ENCODE measurements at regions not wholly inside any gene's neighbourhood (a gene's known extent, or its start where the extent isn't known, plus 50 kb on each side); places are given as distances from the start of the nearest gene placed in this dataset.

GRCh38 chr5:106673941-106674340, 996.8 kb downstream of the EFNA5 start:
- Mint-ChIP-seq H3K4me1 (peaks cover 2% of the 10 kb centered on the region), H3K4me3 (no peak overlapping the region), H3K9me3 (peaks cover 6% of the 10 kb centered on the region), H3K27me3 (ENCODE audit: insufficient read depth) (no peaks in the 10 kb centered on the region), H3K36me3 (ENCODE audit: low read depth) (no peaks in the 10 kb centered on the region), H3K27ac (no peak overlapping the region)
- Histone ChIP-seq H3K9ac (ENCODE audit: extremely low read depth, low read length, poor library complexity, severe bottlenecking) (no peak overlapping the region), H3K27ac (ENCODE audit: low read depth, low read length) (no peak overlapping the region), H3K4me3 (ENCODE audit: low read length) (no peak overlapping the region), H3K27me3 (ENCODE audit: control insufficient read depth, insufficient read depth, low read length, poor library complexity, severe bottlenecking) (no peaks in the 10 kb centered on the region), H3K36me3 (ENCODE audit: control insufficient read depth, insufficient read depth, low read length) (no peaks in the 10 kb centered on the region), H3K4me1 (ENCODE audit: control insufficient read depth, insufficient read depth, low read length) (no peaks in the 10 kb centered on the region), H3K9me3 (ENCODE audit: control insufficient read depth, low read length) (peaks cover 4% of the 10 kb centered on the region)
- no peak for TF ChIP-seq CTCF (conservative IDR thresholded peaks at IDR 0.05)
- DNase-seq: no peak
- 96 to 100% methylated on average over 1 of the region's 1 CpG for WGBS, 2 experiments (ENCODE audit: insufficient coverage in 1 of 2, insufficient read length in 1 of 2)

- Mint-ChIP-seq H3K4me3 (no peak overlapping the region), H3K36me3 (ENCODE audit: low read depth) (no peaks in the 10 kb centered on the region), H3K27ac (no peak overlapping the region), H3K4me1 (no peaks in the 10 kb centered on the region), H3K27me3 (ENCODE audit: insufficient read depth) (no peaks in the 10 kb centered on the region), H3K9me3 (no peaks in the 10 kb centered on the region)
- no peak for DNase-seq
- Histone ChIP-seq H3K9me3 (ENCODE audit: control insufficient read depth, low read length) (no peaks in the 10 kb centered on the region), H3K27me3 (ENCODE audit: control insufficient read depth, insufficient read depth, low read length, poor library complexity, severe bottlenecking) (no peaks in the 10 kb centered on the region), H3K9ac (ENCODE audit: extremely low read depth, low read length, poor library complexity, severe bottlenecking) (no peak overlapping the region), H3K4me3 (ENCODE audit: low read length) (no peak overlapping the region), H3K27ac (ENCODE audit: low read depth, low read length) (no peak overlapping the region), H3K4me1 (ENCODE audit: control insufficient read depth, insufficient read depth, low read length) (no peaks in the 10 kb centered on the region), H3K36me3 (ENCODE audit: control insufficient read depth, insufficient read depth, low read length) (no peaks in the 10 kb centered on the region)
- 50 to 58% methylated on average over 1 to 2 of the region's 2 CpGs for WGBS, 2 experiments (ENCODE audit: insufficient coverage in 1 of 2, insufficient read length in 1 of 2)
- TF ChIP-seq CTCF (conservative IDR thresholded peaks at IDR 0.05): no peak
Observed at GRCh38 chr5:106661866-106662265, 1008.9 kb downstream of the EFNA5 start.

- no peak overlapping the region for H3K9ac ChIP-seq (ENCODE audit: extremely low read depth, low read length, poor library complexity, severe bottlenecking)
- TF ChIP-seq CTCF (conservative IDR thresholded peaks at IDR 0.05): no peak
- no peaks in the 10 kb centered on the region for H3K4me1 ChIP-seq (ENCODE audit: control insufficient read depth, insufficient read depth, low read length)
- Mint-ChIP-seq H3K9me3 (no peaks in the 10 kb centered on the region), H3K4me1 (no peaks in the 10 kb centered on the region), H3K27me3 (ENCODE audit: insufficient read depth) (no peaks in the 10 kb centered on the region), H3K36me3 (ENCODE audit: low read depth) (no peaks in the 10 kb centered on the region), H3K4me3 (no peak overlapping the region), H3K27ac (no peak overlapping the region)
- H3K9me3 ChIP-seq (ENCODE audit: control insufficient read depth, low read length): no peaks in the 10 kb centered on the region
- no peaks in the 10 kb centered on the region for H3K27me3 ChIP-seq (ENCODE audit: control insufficient read depth, insufficient read depth, low read length, poor library complexity, severe bottlenecking)
- H3K4me3 ChIP-seq (ENCODE audit: low read length): no peak overlapping the region
- no peak overlapping the region for H3K27ac ChIP-seq (ENCODE audit: low read depth, low read length)
- H3K36me3 ChIP-seq (ENCODE audit: control insufficient read depth, insufficient read depth, low read length): no peaks in the 10 kb centered on the region
- no peak for DNase-seq
Observed at GRCh38 chr5:106660681-106661080, 1010.1 kb downstream of the EFNA5 start.

Data from endodermal cell (in vitro differentiated cells).